ENCODE measurements at regions not wholly inside any gene's neighbourhood (a gene's known extent, or its start where the extent isn't known, plus 50 kb on each side); places are given as distances from the start of the nearest gene placed in this dataset.

GRCh38 chr4:169914866-169915265 lies 111.3 kb downstream of the MFAP3L start:
- no peak for TF ChIP-seq EZH2 (IDR thresholded peaks at IDR 0.05; ENCODE audit: borderline replicate concordance, low read length)
- TF ChIP-seq, protein P1, sequence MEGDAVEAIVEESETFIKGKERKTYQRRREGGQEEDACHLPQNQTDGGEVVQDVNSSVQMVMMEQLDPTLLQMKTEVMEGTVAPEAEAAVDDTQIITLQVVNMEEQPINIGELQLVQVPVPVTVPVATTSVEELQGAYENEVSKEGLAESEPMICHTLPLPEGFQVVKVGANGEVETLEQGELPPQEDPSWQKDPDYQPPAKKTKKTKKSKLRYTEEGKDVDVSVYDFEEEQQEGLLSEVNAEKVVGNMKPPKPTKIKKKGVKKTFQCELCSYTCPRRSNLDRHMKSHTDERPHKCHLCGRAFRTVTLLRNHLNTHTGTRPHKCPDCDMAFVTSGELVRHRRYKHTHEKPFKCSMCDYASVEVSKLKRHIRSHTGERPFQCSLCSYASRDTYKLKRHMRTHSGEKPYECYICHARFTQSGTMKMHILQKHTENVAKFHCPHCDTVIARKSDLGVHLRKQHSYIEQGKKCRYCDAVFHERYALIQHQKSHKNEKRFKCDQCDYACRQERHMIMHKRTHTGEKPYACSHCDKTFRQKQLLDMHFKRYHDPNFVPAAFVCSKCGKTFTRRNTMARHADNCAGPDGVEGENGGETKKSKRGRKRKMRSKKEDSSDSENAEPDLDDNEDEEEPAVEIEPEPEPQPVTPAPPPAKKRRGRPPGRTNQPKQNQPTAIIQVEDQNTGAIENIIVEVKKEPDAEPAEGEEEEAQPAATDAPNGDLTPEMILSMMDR (conservative IDR thresholded peaks at IDR 0.05 in 1 of 2, IDR thresholded peaks at IDR 0.05 in 1 of 2; ENCODE audit: extremely low read depth in 1 of 2, insufficient read depth in 1 of 2, low read depth in 1 of 2, low read length in 2 of 2) = no peak

Data from mammary epithelial cell (primary cell).